Thyroid gland (tissue), 4 donors: ENCODE measurements at regions not wholly inside any gene's neighbourhood (a gene's known extent, or its start where the extent isn't known, plus 50 kb on each side); places are given as distances from the start of the nearest gene placed in this dataset.

Source experiments
- POLR2A ChIP-seq, 2 donors: fragments of 450-650 bp; IDR thresholded peaks; one replicate each; pipeline ENCODE4 v1.6.1; 2017; ENCODE audit warnings: antibody characterized with exemption in 2 of 2, mild to moderate bottlenecking in 2 of 2, moderate library complexity in 1 of 2
- TF ChIP-seq, protein P1 (sequence below), 6 experiments: fragments of 200-600 bp in 3 of 6; fragments of 450-650 bp in 3 of 6; sonication (generic) in 3 of 6; IDR thresholded peaks; one replicate each; pipeline ENCODE4 v1.5.1; 2016 to 2019; ENCODE audit warnings: antibody characterized with exemption in 6 of 6, mild to moderate bottlenecking in 2 of 6, inconsistent platforms in 1 of 6, moderate library complexity in 1 of 6

DNA sequence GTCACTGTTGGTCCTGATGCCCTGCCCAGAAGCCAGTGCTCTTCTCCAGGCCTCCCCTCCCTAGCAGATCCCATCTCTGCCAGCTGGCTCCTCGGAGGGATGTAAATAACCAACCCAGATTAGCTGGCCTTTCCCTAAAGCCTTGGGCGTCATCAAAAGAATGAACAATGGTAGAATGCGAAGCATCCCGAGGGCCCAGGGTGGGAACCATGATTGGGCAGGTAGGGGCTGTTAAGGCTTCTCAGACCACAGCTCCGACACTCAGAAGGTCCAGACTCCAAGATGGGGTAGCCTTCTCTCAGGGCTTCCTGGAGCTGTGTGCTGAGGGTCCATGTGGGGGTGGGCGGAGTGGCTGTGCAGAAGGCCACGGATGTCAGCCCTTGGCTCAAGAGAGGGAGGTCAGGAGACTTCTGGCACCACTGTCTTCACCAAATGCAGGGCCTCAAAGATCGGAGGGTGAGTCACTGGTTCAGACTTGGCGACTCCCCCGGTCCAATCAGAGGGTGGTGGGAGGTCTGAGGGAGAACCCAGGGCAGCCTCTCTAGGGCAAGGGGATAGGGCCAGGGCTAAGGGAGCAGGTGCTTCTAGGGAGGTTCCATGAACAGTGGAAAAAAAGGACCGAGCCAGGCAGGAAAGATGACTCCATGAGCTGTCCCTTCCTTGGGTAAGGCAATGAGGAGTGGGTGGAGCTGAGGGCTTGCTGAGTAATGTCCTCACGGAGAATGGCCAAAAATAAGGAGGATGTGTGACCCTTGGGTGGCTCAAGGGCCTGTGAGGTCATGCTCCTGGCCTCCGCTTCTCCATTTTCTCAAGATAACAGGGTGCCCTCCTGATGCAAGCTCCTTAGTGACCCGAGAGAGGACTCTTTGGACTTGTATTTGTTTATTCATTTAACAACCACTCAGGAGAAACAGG, 58.4 kb upstream of the EPS8L3 start:
- TF ChIP-seq, protein P1, sequence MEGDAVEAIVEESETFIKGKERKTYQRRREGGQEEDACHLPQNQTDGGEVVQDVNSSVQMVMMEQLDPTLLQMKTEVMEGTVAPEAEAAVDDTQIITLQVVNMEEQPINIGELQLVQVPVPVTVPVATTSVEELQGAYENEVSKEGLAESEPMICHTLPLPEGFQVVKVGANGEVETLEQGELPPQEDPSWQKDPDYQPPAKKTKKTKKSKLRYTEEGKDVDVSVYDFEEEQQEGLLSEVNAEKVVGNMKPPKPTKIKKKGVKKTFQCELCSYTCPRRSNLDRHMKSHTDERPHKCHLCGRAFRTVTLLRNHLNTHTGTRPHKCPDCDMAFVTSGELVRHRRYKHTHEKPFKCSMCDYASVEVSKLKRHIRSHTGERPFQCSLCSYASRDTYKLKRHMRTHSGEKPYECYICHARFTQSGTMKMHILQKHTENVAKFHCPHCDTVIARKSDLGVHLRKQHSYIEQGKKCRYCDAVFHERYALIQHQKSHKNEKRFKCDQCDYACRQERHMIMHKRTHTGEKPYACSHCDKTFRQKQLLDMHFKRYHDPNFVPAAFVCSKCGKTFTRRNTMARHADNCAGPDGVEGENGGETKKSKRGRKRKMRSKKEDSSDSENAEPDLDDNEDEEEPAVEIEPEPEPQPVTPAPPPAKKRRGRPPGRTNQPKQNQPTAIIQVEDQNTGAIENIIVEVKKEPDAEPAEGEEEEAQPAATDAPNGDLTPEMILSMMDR (IDR thresholded peaks at IDR 0.05), result no peak
- TF ChIP-seq POLR2A (IDR thresholded peaks at IDR 0.05), result no peak
